Skeletal muscle satellite cell (primary cell): ENCODE measurements at regions not wholly inside any gene's neighbourhood (a gene's known extent, or its start where the extent isn't known, plus 50 kb on each side); places are given as distances from the start of the nearest gene placed in this dataset.
"Not testable (repeated sequence)": the region's sequence is repeated elsewhere in the genome, so short reads cannot be mapped to it uniquely, and the experiment has no call there.

Source experiments
- H3K27me3 ChIP-seq: 2 replicates; pipeline ENCODE4 v1.7.0; 2013; ENCODE audit warnings: low read length; ENCODE audit not compliant: control insufficient read depth, insufficient read depth
- H3K36me3 ChIP-seq: 2 replicates; pipeline ENCODE4 v1.7.0; 2013; ENCODE audit warnings: mild to moderate bottlenecking, control low read depth, low read length; ENCODE audit not compliant: insufficient read depth
- H3K4me1 ChIP-seq: 2 replicates; pipeline ENCODE4 v1.7.0; 2013; ENCODE audit warnings: low read length; ENCODE audit not compliant: control insufficient read depth, insufficient read depth
- H3K4me2 ChIP-seq: 2 replicates; pipeline ENCODE4 v1.7.0; 2013; ENCODE audit warnings: mild to moderate bottlenecking, low read length
- H3K4me3 ChIP-seq: 2 replicates; pipeline ENCODE4 v1.7.0; 2013; ENCODE audit warnings: low read length
- H3K9ac ChIP-seq: 2 replicates; pipeline ENCODE4 v1.7.0; 2013; ENCODE audit warnings: mild to moderate bottlenecking, low read depth, low read length, moderate library complexity
- H3K9me3 ChIP-seq: replicated peaks from 2 replicates; pipeline ENCODE4 v1.7.0; 2013; ENCODE audit warnings: mild to moderate bottlenecking, control low read depth, low read length

- not testable (repeated sequence) for H3K4me2 ChIP-seq, H3K4me1 ChIP-seq, H3K9me3 ChIP-seq, H3K36me3 ChIP-seq, H3K4me3 ChIP-seq, H3K9ac ChIP-seq, H3K27me3 ChIP-seq
Observed at GRCh38 chr1:121036792-121037191, 147.2 kb downstream of the PPIAL4A start.

GRCh38 chr1:121040974-121041373 lies 143.2 kb downstream of the FAM72B start:
- H3K9me3 ChIP-seq, H3K36me3 ChIP-seq, H3K4me2 ChIP-seq, H3K4me1 ChIP-seq, H3K9ac ChIP-seq, H3K27me3 ChIP-seq, H3K4me3 ChIP-seq: not testable (repeated sequence)

DNA sequence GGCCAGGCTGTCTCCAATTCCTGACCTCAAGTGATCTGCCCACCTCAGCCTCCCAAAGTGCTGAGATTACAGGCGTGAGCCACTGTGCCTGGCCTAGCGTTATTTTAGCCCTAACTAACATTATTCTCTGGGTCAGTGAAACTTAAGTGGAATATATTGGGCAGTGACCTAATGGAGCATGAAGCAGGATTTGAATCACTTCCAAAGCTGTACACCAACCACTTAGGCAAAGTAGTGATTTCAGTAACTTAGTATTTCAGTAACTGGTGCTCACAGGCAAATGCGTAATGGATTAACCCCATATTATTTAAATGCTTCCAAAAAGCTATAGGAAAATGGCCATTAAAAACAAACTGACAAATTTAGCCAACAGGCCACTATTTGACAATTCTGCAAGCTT lies 142.6 kb downstream of the FAM72B start:
- not testable (repeated sequence) for H3K4me2 ChIP-seq, H3K9me3 ChIP-seq, H3K27me3 ChIP-seq, H3K4me3 ChIP-seq, H3K9ac ChIP-seq, H3K36me3 ChIP-seq, H3K4me1 ChIP-seq

- H3K36me3 ChIP-seq, H3K4me1 ChIP-seq, H3K4me2 ChIP-seq, H3K27me3 ChIP-seq, H3K4me3 ChIP-seq, H3K9ac ChIP-seq, H3K9me3 ChIP-seq: not testable (repeated sequence)
Observed at GRCh38 chr1:121042882-121043281, 141.3 kb downstream of the FAM72B start.

DNA sequence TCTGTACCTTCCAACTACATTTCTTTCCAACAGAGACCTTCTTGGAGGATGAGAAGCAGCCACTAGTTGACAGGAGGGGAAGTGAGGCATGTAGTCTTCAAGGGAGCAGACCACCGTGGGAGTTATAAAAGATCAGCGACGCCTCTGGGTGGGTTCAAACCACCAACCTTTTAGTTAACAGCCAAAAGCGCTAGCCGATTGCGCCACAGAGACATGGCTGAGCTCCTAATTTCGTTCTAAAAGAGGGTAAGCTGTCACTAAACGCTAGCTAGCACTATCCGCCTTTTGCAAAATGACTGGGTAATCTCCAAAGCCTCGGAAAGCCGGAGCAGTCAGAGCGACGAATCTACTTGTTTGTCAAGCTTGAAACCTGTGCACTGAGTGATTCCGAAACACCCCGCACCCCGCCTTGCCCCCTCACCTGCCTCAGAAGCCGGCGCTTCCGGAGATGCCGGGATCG lies 135.8 kb downstream of the FAM72B start:
- H3K27me3 ChIP-seq, H3K9ac ChIP-seq, H3K4me3 ChIP-seq, H3K36me3 ChIP-seq, H3K4me1 ChIP-seq, H3K4me2 ChIP-seq, H3K9me3 ChIP-seq: not testable (repeated sequence)

DNA sequence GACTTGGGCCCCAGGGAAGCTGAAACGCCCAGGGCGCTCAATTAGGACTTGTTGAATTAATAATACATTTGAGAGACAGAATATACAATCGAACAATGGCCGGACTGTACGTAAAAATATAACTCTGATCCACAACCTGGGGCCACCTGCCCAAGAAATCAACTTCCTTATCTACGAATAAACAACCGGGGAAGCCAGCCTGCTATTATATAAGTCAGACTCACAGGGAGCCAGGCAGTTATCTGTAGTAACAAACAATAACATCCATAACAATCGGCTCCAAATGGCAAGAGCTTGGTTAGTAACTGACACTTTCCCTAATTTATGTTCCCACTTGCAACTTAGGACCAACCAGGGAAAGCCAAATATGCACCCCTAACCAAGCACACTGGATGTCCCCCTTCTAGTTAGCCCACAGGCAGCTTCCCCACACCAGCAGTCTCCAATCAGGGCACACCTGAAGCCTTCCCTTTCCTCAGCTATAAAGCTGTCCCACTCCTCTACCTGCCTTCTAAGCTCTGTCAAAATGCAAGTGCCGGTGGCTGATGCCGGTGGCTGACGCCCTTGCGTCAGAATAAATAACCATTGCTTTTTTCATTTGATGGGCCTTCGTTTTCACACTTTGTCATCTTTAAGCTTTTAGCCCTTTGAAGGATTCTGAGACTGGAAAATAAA lies 135.2 kb downstream of the FAM72B start:
- H3K27me3 ChIP-seq, H3K4me2 ChIP-seq, H3K9ac ChIP-seq, H3K36me3 ChIP-seq, H3K4me1 ChIP-seq, H3K4me3 ChIP-seq, H3K9me3 ChIP-seq: not testable (repeated sequence)

- H3K36me3 ChIP-seq, H3K4me2 ChIP-seq, H3K27me3 ChIP-seq: not testable (repeated sequence)
Observed at GRCh38 chr1:121050097-121050496, 134.0 kb downstream of the FAM72B start.

DNA sequence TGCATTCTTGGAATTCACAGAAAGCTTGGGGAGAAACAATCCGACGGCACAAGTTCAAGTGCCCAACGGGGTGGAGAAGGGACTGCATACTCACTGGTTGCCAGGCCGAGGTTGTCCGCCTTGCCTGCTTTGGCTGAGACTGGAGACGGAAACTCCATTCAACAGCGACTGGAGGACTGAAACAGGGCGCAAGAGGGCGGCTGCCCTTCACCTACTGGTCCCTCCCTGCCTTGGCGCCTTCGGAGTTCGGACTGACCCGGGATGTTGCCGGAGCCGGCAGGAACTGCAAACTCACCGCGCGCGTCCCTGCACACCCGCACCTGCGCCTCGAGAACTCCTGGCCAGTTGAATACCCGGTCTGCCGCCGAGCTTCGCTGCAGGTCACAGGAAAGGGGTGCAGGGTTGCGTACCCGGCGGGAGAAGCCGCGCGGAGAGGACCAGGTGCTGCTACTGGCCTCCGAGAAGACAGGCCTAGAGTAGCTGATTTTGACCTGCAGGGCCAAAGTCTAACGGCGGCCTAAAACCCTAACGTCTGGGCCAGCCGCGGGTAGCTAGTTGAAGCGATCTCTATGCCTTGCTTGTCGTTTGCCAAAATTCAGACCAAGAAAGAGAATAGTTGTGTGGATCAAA lies 132.9 kb downstream of the FAM72B start:
- H3K36me3 ChIP-seq, H3K4me1 ChIP-seq, H3K4me2 ChIP-seq, H3K27me3 ChIP-seq, H3K9ac ChIP-seq, H3K9me3 ChIP-seq, H3K4me3 ChIP-seq: not testable (repeated sequence)

More at GRCh38 chr1:121050097-121050496, 134.0 kb downstream of the FAM72B start:
- H3K4me1 ChIP-seq, H3K4me3 ChIP-seq, H3K9ac ChIP-seq, H3K9me3 ChIP-seq: not testable (repeated sequence)

DNA sequence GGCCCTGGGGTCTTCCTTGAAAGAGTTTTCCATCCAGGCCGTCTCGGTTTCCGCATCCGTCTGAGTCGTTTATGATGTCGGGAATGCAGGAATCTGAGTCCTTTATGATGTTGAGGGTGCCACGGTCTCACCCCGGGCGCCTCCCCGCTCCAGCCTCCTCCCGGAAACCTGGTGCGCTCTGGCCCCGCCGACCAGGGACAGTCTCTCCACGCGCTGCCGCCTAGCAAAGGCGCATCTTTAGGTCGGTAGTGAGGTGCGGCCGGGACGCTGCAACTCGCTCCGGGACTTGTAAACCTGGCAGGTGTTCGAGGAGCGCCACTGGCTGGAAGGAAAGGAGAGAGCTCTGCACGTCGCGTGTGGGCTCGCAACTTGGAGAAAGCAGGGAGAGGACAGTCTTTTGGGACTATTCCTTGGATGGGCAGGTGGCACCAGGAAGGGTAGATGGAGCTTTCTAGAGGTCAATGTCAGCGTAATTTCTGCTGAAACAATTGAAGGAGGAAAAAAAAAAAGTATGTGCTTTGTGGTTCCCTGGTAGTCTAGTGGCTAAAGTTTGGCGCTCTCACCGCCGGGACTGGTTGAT lies 132.0 kb downstream of the FAM72B start:
- not testable (repeated sequence) for H3K4me2 ChIP-seq, H3K4me1 ChIP-seq, H3K9ac ChIP-seq, H3K27me3 ChIP-seq, H3K36me3 ChIP-seq, H3K4me3 ChIP-seq, H3K9me3 ChIP-seq

GRCh38 chr1:121054928-121055327 lies 129.2 kb downstream of the FAM72B start:
- H3K27me3 ChIP-seq, H3K9me3 ChIP-seq, H3K4me1 ChIP-seq, H3K4me3 ChIP-seq, H3K36me3 ChIP-seq, H3K4me2 ChIP-seq, H3K9ac ChIP-seq: not testable (repeated sequence)

DNA sequence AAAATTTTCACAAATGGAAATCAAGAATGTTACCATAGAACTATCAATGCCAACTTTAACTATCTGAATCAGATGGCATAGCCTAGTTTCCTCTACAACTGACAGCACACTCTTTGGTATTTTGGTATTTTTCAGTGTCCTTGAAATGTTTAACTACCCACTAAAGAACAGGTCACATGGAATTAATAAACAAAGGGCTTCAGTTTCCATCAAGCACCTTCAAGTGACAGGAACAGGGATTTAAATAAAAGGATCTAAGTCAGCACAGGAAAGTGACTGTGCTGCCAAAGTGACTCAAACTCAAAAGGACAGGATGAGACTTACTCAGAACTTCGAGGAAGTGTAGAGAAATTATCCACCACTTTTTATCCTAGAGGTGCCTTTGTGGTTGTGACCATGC lies 117.2 kb downstream of the FAM72B start:
- H3K4me2 ChIP-seq, H3K4me1 ChIP-seq, H3K36me3 ChIP-seq, H3K9ac ChIP-seq, H3K4me3 ChIP-seq, H3K27me3 ChIP-seq, H3K9me3 ChIP-seq: not testable (repeated sequence)
